SH-SY5Y (cell line): ENCODE measurements at regions not wholly inside any gene's neighbourhood (a gene's known extent, or its start where the extent isn't known, plus 50 kb on each side); places are given as distances from the start of the nearest gene placed in this dataset.

Experiments
- GATA2 ChIP-seq: IDR thresholded peaks from 2 replicates; pipeline ENCODE4 v1.6.1; 2011; ENCODE audit warnings: mild to moderate bottlenecking, low read depth, low read length
- GATA3 ChIP-seq: IDR thresholded peaks from 2 replicates; pipeline ENCODE4 v1.6.1; 2011; ENCODE audit warnings: low read depth, mild to moderate bottlenecking, low read length, moderate library complexity

GRCh38 chr20:60131375-60131774, 173.2 kb downstream of the CDH26 start:
- TF ChIP-seq GATA3 (no peak), GATA2 (no peak)

- TF ChIP-seq GATA2 (no peak), GATA3 (no peak)
Measured at GRCh38 chr20:60132162-60132826, 174.1 kb downstream of the CDH26 start.

- no peak for TF ChIP-seq GATA2
- TF ChIP-seq GATA3, result no peak
Measured at GRCh38 chr20:60132827-60133670, 174.8 kb downstream of the CDH26 start.

GRCh38 chr20:60135276-60135675, 177.1 kb downstream of the CDH26 start:
- no peak for TF ChIP-seq GATA3
- no peak for TF ChIP-seq GATA2

GRCh38 chr20:60136645-60137401, 178.6 kb downstream of the CDH26 start:
- TF ChIP-seq GATA3 (no peak), GATA2 (no peak)

GRCh38 chr20:60137657-60138245, 179.5 kb downstream of the CDH26 start:
- TF ChIP-seq GATA2, result no peak
- TF ChIP-seq GATA3, result no peak

- TF ChIP-seq GATA2 (no peak), GATA3 (no peak)
Measured at GRCh38 chr20:60138256-60139220, 180.3 kb downstream of the CDH26 start.

GRCh38 chr20:60139663-60140446, 181.6 kb downstream of the CDH26 start:
- TF ChIP-seq GATA2, result no peak
- no peak for TF ChIP-seq GATA3

GRCh38 chr20:60142587-60142986, 184.4 kb downstream of the CDH26 start:
- TF ChIP-seq GATA3 (no peak), GATA2 (no peak)

GRCh38 chr20:60143261-60143842, 185.1 kb downstream of the CDH26 start:
- TF ChIP-seq GATA3 (no peak), GATA2 (no peak)

GRCh38 chr20:60144404-60144803, 186.2 kb downstream of the CDH26 start:
- TF ChIP-seq GATA3, result no peak
- no peak for TF ChIP-seq GATA2

GRCh38 chr20:60144974-60145527, 186.8 kb downstream of the CDH26 start:
- TF ChIP-seq GATA2, result no peak

GRCh38 chr20:60147004-60147403, 188.8 kb downstream of the CDH26 start:
- TF ChIP-seq GATA3, result no peak
- no peak for TF ChIP-seq GATA2
